SK-N-SH treated with all-trans-retinoic acid at 6 μM for 48 hours (cell line): ENCODE measurements at regions not wholly inside any gene's neighbourhood (a gene's known extent, or its start where the extent isn't known, plus 50 kb on each side); places are given as distances from the start of the nearest gene placed in this dataset.

ENCODE experiments used
- BACH2 ChIP-seq: fragments of 250-450 bp; sonication (Bioruptor Pico); IDR thresholded peaks from 2 replicates; pipeline ENCODE4 v1.9.0; 2021; ENCODE audit warnings: mild to moderate bottlenecking, borderline replicate concordance
- ESRRG ChIP-seq: fragments of 250-450 bp; sonication (Bioruptor Pico); IDR thresholded peaks from 2 replicates; pipeline ENCODE4 v1.6.1; 2021; ENCODE audit warnings: mild to moderate bottlenecking
- GLIS3 ChIP-seq: fragments of 250-450 bp; sonication (Bioruptor Pico); IDR thresholded peaks from 2 replicates; pipeline ENCODE4 v1.5.0; 2020; ENCODE audit warnings: mild to moderate bottlenecking, moderate library complexity
- TCF4 ChIP-seq: fragments of 250-450 bp; sonication (Bioruptor Pico); IDR thresholded peaks from 2 replicates; pipeline ENCODE4 v1.8.0; 2021; ENCODE audit warnings: mild to moderate bottlenecking, moderate library complexity, borderline replicate concordance
- ZC3H10 ChIP-seq: fragments of 250-450 bp; sonication (Bioruptor Pico); IDR thresholded peaks from 2 replicates; pipeline ENCODE4 v1.5.1; 2021; ENCODE audit warnings: mild to moderate bottlenecking, moderate library complexity
- ZFP3 ChIP-seq: fragments of 250-450 bp; sonication (Bioruptor Pico); IDR thresholded peaks from 2 replicates; pipeline ENCODE4 v1.5.0; 2020; ENCODE audit warnings: mild to moderate bottlenecking, moderate library complexity
- ZFP30 ChIP-seq: fragments of 450-650 bp; formaldehyde crosslinking; IDR thresholded peaks from 2 replicates; pipeline ENCODE4 v1.5.0; 2022; ENCODE audit warnings: mild to moderate bottlenecking, moderate library complexity
- TF ChIP-seq, protein P1 (sequence below): fragments of 250-450 bp; sonication (Bioruptor Pico); IDR thresholded peaks from 2 replicates; pipeline ENCODE4 v1.5.1; 2020; ENCODE audit warnings: low read depth, mild to moderate bottlenecking, moderate library complexity
- TF ChIP-seq, protein P2 (sequence below): fragments of 250-450 bp; sonication (Bioruptor Pico); IDR thresholded peaks from 2 replicates; pipeline ENCODE4 v1.8.0; 2020; ENCODE audit warnings: mild to moderate bottlenecking, moderate library complexity, borderline replicate concordance

DNA sequence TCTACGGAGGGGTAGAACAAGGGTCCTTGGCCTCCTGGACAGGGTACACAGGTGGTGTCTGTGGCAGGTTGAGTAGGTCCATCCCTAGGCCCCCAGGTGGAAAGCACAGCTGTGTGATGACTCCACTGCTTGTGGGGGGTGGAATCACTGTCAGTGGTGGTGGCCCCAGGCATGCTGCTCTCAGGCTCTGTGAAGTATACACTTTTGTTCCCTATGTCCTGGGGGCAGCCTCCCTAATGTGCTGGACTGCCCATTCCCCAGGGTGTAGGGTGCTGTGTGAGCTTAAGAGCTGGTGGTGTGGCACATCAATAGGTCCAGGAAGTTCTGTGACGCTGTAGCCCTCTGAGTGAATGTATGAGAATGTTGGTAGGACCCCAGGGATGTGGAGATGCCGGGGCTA, 197.2 kb upstream of the SLC10A2 start:
- TF ChIP-seq, protein P1, sequence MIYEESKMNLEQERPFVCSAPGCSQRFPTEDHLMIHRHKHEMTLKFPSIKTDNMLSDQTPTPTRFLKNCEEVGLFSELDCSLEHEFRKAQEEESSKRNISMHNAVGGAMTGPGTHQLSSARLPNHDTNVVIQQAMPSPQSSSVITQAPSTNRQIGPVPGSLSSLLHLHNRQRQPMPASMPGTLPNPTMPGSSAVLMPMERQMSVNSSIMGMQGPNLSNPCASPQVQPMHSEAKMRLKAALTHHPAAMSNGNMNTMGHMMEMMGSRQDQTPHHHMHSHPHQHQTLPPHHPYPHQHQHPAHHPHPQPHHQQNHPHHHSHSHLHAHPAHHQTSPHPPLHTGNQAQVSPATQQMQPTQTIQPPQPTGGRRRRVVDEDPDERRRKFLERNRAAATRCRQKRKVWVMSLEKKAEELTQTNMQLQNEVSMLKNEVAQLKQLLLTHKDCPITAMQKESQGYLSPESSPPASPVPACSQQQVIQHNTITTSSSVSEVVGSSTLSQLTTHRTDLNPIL (CRISPR knock-in tag): no peak
- TF ChIP-seq ESRRG (CRISPR knock-in tag): no peak
- no peak for TF ChIP-seq GLIS3 (CRISPR knock-in tag)
- no peak for TF ChIP-seq ZFP30
- TF ChIP-seq, protein P2, sequence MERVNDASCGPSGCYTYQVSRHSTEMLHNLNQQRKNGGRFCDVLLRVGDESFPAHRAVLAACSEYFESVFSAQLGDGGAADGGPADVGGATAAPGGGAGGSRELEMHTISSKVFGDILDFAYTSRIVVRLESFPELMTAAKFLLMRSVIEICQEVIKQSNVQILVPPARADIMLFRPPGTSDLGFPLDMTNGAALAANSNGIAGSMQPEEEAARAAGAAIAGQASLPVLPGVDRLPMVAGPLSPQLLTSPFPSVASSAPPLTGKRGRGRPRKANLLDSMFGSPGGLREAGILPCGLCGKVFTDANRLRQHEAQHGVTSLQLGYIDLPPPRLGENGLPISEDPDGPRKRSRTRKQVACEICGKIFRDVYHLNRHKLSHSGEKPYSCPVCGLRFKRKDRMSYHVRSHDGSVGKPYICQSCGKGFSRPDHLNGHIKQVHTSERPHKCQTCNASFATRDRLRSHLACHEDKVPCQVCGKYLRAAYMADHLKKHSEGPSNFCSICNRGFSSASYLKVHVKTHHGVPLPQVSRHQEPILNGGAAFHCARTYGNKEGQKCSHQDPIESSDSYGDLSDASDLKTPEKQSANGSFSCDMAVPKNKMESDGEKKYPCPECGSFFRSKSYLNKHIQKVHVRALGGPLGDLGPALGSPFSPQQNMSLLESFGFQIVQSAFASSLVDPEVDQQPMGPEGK (CRISPR knock-in tag): no peak
- no peak for TF ChIP-seq ZFP3 (CRISPR knock-in tag)
- TF ChIP-seq ZC3H10: no peak
- no peak for TF ChIP-seq BACH2 (CRISPR knock-in tag)
- no peak for TF ChIP-seq TCF4 (CRISPR knock-in tag)
